ENCODE measurements at regions not wholly inside any gene's neighbourhood (a gene's known extent, or its start where the extent isn't known, plus 50 kb on each side); places are given as distances from the start of the nearest gene placed in this dataset.

DNA sequence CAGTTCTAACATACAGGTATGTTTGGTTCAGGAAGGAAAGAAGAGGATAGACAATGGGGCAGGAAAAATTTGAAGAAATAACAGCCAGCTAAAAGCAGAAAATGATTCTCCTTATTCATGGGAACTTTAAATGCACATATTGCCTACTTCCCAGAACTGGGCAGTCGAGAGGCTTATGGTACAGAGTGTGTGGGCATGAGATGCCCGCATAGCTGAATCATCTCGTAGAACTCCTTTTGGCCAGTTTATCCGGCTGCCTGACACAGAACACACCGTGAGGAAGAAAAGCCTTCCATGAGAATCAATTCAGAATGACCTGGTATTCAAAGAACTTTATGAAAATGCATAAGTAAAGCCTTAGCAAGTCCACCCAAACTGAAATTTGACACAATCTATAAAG lies 471.6 kb downstream of the SH2D4B start:
- TF ChIP-seq, protein P1, sequence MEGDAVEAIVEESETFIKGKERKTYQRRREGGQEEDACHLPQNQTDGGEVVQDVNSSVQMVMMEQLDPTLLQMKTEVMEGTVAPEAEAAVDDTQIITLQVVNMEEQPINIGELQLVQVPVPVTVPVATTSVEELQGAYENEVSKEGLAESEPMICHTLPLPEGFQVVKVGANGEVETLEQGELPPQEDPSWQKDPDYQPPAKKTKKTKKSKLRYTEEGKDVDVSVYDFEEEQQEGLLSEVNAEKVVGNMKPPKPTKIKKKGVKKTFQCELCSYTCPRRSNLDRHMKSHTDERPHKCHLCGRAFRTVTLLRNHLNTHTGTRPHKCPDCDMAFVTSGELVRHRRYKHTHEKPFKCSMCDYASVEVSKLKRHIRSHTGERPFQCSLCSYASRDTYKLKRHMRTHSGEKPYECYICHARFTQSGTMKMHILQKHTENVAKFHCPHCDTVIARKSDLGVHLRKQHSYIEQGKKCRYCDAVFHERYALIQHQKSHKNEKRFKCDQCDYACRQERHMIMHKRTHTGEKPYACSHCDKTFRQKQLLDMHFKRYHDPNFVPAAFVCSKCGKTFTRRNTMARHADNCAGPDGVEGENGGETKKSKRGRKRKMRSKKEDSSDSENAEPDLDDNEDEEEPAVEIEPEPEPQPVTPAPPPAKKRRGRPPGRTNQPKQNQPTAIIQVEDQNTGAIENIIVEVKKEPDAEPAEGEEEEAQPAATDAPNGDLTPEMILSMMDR (IDR thresholded peaks at IDR 0.05), result no peak
- TF ChIP-seq POLR2A (IDR thresholded peaks at IDR 0.05), result no peak
